HCEC 1CT (cell line): ENCODE measurements at regions not wholly inside any gene's neighbourhood (a gene's known extent, or its start where the extent isn't known, plus 50 kb on each side); places are given as distances from the start of the nearest gene placed in this dataset.
"Not testable (repeated sequence)": the region's sequence is repeated elsewhere in the genome, so short reads cannot be mapped to it uniquely, and the experiment has no call there.

Experiments used
- DNase-seq: peaks from one replicate; pipeline ENCODE4 v3.0.0-alpha.2; 2017

DNA sequence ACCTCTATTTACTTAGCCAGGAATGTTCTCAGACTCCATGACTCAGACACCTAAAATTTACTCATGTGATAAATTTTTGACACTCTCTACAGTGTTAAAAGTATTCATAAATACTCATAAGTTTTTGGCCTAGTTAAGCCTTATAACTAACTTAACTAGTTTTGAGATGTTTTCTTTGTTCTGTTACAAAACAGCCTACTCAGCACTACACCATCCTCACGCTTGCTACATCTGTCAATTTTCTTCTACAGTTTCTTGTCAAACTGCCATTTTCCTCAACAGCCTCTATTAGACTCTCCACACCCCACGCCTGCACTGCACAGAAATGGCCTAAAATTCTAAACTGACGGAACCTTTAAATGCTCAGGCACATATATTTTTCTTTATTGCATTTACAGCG, 195.5 kb downstream of the ANXA1 start:
- no peak for DNase-seq

DNA sequence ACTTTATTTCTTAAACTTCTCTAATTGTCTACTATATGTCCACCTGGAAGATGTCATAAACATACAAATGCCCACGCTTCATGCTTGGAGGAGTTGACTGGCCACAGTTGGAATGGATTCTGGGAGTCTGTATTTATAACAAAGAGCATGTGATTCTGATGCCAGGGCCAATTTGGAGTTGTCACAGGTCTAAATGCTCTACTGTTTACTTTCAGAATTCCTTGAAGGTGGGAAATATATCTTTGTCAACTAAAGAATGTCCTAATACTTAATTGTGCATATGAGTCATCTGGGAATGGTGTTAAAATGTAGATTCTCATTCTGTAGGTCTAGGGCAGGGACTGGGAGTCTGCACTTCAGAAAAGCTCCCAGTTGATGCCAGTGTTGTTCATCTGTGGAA, 196.1 kb downstream of the ANXA1 start:
- DNase-seq, result no peak

DNA sequence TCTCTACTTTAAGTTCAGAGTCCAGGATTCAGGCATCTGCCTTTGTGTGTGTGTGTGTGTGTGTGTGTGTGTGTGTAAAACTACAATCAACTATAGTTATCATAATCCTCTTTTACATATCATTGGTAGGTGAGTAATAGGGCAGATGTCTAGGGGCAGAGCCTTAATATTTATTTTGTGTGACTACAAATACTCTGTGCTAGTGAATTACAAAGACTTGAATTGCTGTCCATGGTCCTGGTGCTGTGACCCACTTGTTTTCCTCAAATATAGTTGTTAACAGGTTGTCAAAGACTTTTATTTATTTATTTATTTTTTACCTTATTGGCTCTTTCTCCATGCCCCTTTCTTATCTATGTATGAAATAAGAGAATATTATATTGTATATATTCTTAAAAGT, 196.8 kb downstream of the ANXA1 start:
- no peak for DNase-seq

DNA sequence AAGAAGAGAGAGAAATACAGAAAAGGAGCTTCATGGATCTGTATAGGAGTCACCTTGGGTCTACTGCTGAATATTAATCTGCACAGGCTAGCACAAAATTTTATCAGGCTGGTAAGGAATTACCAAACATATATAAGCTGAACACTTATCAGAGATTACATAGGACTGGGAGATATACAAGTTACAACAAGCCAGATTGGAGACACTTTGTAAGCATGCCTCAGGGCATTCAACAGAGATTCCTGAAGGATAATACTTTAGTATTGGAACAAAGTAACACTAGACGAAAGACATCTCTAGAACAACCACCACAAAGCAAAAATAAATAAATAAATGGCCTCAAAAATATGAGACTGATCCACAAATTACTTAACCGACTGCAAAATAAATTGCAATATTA, 197.8 kb downstream of the ANXA1 start:
- no peak for DNase-seq

DNA sequence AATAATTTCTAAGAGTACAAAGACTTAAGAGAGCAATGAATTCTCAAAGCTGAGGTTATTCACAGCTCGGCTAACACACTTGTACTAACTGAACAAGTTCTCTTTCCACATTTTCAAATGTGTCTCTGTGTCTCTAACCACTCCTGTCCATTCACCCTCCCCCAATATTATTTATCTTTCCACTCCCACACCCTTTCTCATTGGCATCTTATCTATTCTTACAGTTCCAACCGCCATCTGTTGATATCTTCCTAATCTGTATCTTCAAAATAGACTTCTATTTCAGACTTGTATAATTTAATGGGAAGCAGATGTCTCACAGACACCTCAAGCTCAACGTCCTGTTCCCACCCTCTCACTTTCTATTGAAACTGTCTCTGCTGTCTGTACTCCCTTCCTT, 205.9 kb downstream of the ANXA1 start:
- DNase-seq, result no peak

DNA sequence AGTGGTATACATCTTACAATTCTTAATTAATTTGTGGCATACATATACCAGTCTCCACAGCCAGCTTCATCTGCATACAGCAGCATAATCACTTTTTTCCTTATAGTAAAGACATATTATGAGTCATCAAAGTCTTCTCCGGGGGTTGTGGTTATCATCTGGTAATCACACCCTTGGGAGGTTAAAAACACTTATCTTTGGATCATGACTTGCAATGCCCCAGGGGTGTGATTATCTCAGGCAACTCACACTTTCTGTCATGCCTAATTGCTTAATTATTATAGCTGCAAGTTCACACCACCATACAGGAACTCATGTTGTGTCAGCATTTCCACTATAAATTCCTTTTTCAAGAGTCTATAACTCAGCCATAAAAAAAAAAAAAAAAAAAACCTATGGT, 218.4 kb downstream of the ANXA1 start:
- DNase-seq, result no peak

DNA sequence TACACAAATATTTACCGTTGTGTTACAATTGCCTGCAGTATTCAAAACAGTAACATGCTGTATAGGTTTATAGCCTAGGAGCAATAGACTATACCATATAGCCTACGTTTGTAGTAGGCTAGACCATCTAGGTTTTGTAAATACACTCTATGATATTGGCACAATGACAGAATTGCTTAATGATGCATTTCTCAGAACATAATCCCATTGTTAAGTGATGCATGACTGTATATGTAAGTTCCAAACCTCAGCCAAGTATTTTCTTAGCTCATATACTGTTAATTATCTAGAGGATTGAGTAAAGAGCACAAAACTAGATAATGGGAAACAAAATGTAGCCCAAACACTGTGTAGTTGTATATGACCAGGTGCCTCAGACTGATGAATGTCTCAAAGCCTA, 220.1 kb downstream of the ANXA1 start:
- DNase-seq, result no peak

DNA sequence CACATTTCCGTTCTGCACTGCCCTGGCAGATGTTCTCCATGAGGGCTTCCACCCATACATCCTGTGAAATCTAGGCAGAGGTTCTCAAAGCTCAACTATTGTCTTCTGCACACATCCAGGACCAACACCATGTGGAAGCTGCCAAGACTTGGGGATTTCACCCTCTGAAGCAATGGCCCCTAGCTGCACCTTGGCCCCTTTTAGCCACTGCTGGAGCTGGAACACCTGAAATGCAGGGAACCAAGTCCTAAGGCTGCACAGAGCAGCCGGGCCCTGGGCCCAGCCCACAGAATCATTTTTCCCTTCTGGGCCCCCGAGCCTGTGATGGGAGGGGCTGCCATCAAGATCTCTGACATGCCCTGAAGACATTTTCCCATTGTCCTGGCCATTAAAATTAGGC, 228.7 kb downstream of the ANXA1 start:
- no peak for DNase-seq

DNA sequence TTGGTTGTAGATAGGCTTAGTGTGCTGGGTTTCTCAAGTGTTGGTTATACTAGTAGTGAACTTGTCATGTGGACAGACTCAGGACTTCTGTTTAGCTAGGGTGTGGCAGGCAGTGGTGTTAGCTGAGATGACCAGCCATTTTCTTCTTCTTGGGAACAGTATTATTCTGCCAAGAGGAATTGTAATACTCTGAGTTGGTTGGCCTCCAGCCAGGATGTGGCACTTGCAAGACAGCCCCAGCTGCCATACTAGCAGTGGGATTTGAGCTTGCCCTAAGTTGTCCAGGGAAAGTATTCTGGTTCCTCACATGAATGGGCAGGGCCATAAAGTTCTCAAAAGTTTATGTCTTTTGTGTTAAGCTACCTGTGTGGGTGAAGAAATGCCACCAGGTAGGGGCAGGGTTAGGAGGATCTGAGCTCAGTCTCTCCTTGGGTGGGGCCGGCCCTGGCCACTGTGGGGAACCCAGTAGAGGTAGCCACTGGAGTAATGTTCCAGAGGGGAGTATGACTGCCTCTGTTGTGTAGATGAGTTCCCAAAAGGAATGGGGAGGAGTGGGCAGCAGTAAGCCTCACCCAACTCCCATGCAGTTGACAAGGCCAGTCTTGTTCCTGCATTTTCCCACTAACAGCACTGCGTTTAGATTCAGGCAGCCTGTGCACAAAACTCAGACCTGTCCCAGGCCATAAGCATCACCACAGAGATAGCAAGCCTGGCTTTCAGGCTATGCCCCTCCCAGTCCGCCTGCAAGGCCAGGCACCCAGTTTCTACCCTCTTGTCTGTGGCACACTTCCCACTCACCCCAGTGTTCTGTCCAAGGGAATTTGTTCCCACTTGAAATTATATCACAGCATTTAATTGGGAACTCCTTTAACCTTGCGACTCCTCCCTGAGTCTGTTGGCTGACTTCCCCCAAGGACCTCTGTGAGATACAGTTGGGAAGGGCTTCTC, 250.7 kb downstream of the ANXA1 start:
- DNase-seq, result no peak

DNA sequence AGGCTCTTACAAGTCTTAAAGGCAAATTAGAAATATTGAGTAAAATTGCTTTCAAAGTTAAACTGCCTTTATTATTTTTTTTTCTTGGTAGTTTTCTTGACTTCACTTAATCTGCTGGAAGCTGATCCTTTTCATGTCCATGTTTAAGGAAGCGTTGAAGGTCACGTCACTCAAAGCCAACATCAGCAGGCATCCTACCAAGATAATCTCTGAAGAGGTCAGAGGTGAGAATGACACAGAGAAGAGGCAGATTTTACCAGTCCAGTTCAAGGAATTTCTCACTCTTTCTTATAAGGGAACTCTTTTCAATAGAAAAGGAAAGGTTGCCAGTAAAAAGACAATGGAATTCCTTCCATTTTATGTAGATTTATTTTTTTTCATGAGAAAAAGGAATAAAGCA, 259.8 kb downstream of the ANXA1 start:
- no peak for DNase-seq

DNA sequence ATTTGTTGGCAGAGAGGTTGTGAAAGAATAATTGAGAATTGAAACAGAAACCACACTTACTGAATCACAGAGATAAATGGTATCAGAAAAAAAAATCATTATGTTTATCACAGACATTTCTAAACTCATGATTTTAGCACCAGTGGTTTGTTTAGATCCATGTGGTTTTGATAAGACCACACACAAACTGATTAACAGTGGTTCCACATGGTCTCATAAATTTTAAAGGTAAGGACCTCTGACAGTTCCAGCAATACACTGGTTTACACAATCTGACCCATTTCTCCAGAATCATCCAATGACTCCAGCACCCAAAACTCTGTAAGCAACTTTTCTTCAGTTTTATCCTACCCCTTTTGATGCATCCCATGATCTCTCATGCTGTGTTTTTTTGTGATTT, 261.2 kb downstream of the ANXA1 start:
- DNase-seq, result no peak

DNA sequence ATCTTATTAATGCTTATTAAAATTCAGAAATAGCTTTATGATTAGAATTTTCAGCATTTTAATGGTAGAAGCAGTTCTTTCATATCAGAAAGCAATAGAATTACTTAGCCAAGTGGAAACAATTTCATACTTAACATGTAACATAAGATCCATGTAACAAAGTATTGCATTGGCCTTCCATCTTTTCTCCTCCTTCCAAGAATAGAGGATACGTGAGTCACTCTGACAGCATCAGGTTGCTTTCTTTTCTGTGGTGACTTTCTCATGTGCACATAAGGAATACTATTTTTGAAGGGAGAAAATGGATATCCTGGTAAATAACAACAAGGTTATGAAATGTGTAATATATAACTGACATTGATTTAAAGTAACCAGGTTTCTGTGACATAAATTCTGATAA, 272.2 kb downstream of the ANXA1 start:
- DNase-seq, result peak; percentile 23

DNA sequence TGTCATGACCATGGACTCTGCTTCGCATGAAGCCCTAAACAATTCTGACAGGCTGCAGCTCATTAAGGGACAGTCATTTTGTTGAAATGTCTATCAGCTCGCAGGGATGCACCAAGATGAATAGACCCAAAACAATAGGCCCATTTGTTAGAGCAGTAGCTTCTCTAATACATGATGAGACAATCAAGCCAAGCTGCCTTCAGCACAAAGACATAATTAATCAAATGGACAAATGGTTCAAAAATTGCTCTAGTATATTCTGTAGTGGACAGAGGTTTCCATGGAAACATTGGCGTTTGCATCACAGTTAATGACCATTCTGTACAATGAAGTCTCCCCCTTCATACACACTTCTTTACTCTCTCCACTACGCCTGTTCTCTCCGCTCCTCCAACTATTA, 274.6 kb downstream of the ANXA1 start:
- no peak for DNase-seq

DNA sequence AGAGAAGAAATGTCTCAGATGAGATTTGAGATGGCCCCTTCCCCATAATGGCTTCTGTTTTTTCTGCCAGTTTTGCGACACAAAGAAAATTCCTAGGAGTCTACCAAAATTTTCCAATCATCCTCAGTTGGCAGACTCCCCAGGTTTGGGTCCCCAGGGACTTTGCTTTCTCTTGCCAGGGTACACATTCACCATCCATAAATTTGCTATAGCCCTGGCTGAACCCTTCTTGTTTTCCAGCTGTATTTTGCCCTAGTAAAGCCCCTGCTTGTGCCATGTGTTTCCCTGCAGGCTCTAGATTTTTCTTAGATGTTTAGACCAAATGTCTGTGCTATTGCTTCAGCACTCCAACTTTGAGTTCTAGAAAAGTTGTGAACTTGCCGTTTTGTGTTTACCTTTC, 283.2 kb downstream of the ANXA1 start:
- DNase-seq, result no peak

DNA sequence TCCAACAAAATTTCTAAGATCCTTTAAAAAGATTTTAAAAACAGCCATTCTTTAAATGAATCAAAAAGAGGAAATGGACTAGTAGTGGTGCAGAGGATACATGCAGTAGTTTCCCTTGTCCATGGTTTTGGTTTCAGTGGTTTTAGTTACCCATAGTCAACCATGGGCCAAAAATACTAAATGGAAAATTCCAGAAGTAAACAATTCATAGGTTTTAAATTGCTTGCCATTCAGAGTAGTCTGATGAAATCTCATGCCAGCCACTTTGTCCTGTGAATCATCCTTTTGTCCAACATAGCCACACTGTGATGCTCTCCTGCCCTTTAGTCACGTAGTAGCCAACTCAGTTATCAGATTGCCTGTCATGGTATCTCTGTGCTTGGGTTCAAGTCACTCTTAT, 286.1 kb downstream of the ANXA1 start:
- DNase-seq, result no peak

DNA sequence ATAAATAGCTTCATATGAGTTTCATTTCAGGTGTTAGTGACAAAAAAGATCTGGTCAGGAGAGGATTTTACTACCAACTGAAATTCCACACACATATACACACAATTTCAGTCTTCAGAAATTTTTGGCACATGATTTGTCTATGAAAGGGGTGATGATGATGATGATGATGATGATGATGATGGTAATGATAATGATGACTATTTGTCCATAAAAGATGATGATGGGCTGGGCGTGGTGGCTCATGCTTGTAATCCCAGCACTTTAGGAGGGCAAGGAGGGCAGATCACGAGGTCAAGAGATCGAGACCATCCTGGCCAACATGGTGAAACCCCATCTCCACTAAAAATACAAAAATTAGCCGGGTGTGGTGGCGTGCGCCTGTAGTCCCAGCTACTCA, 288.2 kb downstream of the ANXA1 start:
- DNase-seq, result not testable (repeated sequence)

DNA sequence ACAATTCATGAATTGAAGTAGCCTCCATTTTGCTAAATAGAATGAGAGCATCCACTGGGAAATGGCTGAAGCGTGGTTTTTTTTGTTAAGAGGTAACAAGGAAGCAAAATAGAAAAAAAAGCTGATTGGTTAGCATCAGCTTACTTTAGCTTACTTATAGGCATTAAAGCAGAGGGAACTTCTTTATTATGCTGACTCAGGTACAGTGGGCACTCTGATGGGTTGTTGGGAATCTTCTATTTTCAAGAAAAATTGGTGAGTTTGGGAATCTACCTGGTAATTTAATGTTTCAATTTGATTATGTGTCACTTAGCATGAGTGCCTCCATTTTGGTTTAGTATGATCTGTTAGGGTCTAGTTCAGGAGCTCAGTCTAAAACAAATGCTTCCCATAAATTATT, 289.6 kb downstream of the ANXA1 start:
- no peak for DNase-seq

DNA sequence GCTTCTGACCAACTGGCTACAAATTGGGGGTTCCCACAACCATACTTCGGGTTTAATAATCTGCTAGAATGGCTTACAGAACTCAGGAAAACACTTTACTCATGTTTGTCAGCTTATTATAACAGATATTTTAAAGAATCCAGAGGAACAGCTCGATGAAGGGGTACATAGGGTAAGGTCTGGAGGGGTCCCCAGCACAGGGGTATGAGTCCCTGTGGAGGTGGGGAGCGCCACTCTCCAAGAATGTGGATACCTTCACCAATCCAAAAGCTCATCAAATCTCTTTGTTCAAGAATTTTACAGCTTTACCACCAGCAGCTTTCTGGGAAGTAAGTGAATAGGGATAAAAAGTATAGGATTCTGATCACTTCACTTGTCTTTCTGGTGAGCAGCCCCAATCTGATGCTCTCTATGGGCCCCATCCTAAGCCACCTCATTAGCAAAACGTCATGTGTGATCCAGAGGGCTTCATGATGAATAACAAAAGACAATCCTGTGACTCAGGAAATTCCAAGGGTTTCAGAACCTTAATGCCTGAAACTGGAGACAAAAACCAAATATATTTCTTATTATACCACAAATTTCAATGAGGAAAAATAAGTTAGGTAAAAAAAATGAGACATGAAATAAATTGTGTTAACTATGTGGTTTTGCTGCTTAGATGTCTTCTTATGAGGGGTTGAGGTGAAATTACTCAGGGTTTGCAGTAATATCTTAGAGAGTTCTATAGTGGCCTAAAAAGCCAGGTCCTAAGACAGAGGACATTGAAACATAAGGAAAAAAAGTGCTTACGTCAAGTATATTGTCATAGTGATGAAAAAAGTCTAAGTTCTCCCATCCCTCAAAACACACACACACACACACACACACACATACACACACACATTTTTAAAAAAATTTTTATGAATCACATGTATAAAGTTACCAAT, 290.5 kb downstream of the ANXA1 start:
- peak; percentile 58 for DNase-seq

DNA sequence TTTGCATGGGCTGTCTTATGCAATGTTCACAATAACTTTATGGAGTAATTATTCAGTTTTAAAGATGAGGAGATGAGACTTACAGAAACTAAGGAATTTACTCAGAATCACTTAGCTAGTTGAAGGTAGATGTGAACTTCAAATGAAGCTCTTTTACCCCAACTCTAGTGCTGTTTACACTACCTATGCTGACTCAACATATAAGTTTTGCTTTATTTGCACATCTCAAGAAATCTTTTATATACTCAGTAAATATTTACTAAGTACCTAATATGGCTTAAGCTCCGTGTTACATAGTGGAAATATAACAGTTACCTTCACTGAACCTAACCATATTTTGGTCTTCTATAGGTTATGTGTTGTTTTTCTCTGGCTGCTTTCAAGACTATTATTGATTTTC, 293.2 kb downstream of the ANXA1 start:
- no peak for DNase-seq

DNA sequence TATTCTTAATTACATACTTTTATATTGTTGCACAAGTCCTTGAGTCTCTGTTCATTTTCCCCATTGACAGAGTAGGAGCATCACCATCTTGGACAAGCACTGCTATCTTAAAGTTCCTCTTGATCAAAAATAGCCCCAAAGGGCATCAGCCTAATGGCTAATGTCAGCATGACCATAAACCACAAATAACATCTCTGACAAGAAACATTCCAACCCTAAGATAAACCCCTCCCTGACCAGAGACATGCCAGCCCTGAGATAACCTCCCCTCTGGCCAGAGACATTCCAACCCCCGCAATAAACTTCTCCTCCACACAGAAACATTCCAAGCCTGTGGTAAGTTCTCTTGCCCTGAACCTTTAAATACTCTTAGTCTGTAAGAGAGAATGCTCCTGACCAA, 293.7 kb downstream of the ANXA1 start:
- DNase-seq, result not testable (repeated sequence)

DNA sequence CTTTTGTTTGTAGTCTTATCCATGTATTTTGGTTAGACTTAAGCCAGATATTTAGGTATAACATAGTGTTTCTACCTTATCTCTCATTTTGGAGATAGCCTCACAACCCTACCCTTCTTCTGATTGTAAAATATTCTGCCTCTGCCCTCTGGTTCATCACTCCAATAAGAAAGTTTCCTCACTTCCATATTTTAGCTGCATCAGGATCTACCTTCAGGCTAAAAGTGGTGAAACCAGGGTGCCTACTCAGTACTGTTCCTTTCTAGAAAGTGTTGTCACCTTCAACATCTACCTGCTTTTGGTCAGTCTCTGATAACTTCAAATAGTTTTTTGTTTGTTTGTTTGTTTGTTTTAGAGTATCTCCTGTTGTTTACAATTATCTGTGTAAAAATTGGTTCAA, 294.6 kb downstream of the ANXA1 start:
- DNase-seq, result no peak

DNA sequence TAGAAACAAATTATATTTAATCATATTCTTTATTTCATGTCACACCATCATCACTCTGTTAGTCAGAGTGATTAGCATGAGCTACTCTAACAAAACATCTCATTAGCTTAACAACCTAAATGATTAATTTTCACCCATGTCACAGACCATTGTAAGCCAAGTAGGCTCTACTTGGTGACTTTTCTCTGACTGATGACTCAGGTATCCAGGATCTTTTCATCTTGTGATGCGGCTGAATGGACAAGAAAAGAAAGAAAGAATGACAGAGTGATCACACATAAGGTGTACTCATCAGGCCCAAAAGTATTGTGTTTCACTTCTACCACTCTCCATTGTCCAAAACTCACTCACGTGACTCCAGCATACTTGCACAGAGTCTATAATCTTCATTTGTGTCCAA, 299.3 kb downstream of the ANXA1 start:
- no peak for DNase-seq

DNA sequence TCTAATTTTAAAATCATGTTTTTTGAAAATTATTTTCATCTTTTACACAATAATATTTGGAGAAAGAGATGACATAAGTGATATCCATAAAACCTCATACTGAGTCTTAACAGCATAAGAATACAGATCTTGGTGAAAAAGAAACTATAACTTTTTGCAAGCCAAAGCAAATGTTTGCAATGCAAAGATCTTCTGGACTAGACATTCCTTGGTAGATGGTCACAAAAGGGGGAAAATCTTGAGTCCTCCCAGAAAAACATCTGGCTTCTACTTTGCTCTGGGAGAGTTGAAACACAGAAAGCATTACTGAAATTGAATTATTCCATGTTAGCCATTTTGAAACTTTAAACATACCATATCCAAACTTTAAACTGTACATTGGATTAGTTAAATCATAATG, 308.2 kb downstream of the ANXA1 start:
- no peak for DNase-seq

DNA sequence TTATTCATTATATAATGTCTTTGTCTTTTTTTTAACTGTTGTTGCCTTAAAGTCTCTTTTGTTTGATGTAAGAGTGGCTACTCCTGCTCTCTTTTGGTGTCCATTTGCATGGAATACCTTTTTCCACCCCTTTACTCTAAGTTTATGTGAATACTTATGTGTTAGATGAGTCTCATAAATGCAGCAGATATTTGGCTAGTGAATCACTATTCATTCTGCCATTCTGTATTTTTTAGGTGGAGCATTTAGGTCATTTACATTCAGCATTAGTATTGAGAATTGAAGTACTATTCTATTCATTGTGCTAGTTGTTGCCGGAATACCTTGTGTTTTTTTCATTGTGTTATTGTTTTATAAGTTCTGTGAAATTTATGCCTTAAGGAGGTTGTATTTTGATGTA, 317.1 kb downstream of the ANXA1 start:
- no peak for DNase-seq
